IMR-90 (cell line): ENCODE measurements at regions not wholly inside any gene's neighbourhood (a gene's known extent, or its start where the extent isn't known, plus 50 kb on each side); places are given as distances from the start of the nearest gene placed in this dataset.

Experiments
- ATAC-seq: fragments of 200-7000 bp; cut with Tn5 transposase; 2 replicates; pipeline ENCODE4 v1.9.1; 2020; ENCODE audit warnings: low read depth, mild to moderate bottlenecking, moderate library complexity
- BruUV-seq: library from RNA; stranded (reverse); fragments of 400-500 nt; replicated peaks from 2 replicates; lab custom pipeline; 2021; lab: Mats Ljungman, UMichigan
- CTCF ChIA-PET: fragments of 300-600 bp; formaldehyde crosslinking; extraction: SDS; loops from one replicate; lab custom pipeline; 2021; ENCODE audit warnings: antibody characterized with exemption; lab: Yijun Ruan, JAX
- POLR2A ChIA-PET: fragments of 300-600 bp; sonication (Branson Sonifier 250); formaldehyde crosslinking; loops from one replicate; lab custom pipeline; 2022; ENCODE audit warnings: antibody characterized with exemption; ENCODE audit not compliant: unreplicated experiment; lab: Charles Lee
- DNase-seq: peaks from one replicate; pipeline ENCODE4 v3.0.0; 2013
- H2AFZ ChIP-seq: replicated peaks from 2 replicates; pipeline ENCODE3; 2013; ENCODE audit warnings: low read length, mild to moderate bottlenecking; ENCODE audit not compliant: poor library complexity
- H2AK5ac ChIP-seq: 2 replicates; pipeline ENCODE4 v1.6.1; 2013; ENCODE audit warnings: low read depth, low read length, inconsistent platforms
- H2AK9ac ChIP-seq: replicated peaks from 2 replicates; pipeline ENCODE3; 2013; ENCODE audit warnings: mild to moderate bottlenecking, low read depth, low read length, moderate library complexity; ENCODE audit not compliant: poor library complexity
- H2BK120ac ChIP-seq: 2 replicates; pipeline ENCODE4 v1.6.1; 2013; ENCODE audit warnings: low read depth, low read length, inconsistent platforms
- H2BK15ac ChIP-seq: 3 replicates; pipeline ENCODE4 v1.6.1; 2013; ENCODE audit warnings: low read depth, low read length, inconsistent platforms
- H2BK20ac ChIP-seq: 2 replicates; pipeline ENCODE4 v1.6.1; 2013; ENCODE audit warnings: low read depth, mild to moderate bottlenecking, inconsistent platforms, low read length, moderate library complexity
- H2BK5ac ChIP-seq: 2 replicates; pipeline ENCODE4 v1.6.1; 2013; ENCODE audit warnings: mild to moderate bottlenecking, low read depth, low read length, inconsistent platforms; ENCODE audit not compliant: poor library complexity, severe bottlenecking
- H3K14ac ChIP-seq: replicated peaks from 2 replicates; pipeline ENCODE4 v1.6.1; 2013; ENCODE audit warnings: low read depth, low read length, inconsistent platforms
- H3K18ac ChIP-seq: 2 replicates; pipeline ENCODE4 v1.6.1; 2013; ENCODE audit warnings: low read depth, low read length, control low read depth
- H3K23ac ChIP-seq: 2 replicates; pipeline ENCODE4 v1.6.1; 2013; ENCODE audit warnings: low read depth, low read length, inconsistent platforms
- H3K27ac ChIP-seq: 2 replicates; pipeline ENCODE4 v1.5.1; 2013; ENCODE audit warnings: mild to moderate bottlenecking, control low read depth, low read length; ENCODE audit not compliant: insufficient read depth
- H3K27me3 ChIP-seq: 2 replicates; pipeline ENCODE4 v1.6.1; 2013; ENCODE audit warnings: low read length; ENCODE audit not compliant: control insufficient read depth, insufficient read depth
- H3K36me3 ChIP-seq: 2 replicates; pipeline ENCODE4 v1.6.1; 2013; ENCODE audit warnings: low read length, mixed read lengths; ENCODE audit not compliant: control insufficient read depth, insufficient read depth
- H3K4ac ChIP-seq: 2 replicates; pipeline ENCODE4 v1.6.1; 2013; ENCODE audit warnings: low read depth, low read length, inconsistent platforms
- H3K4me1 ChIP-seq: 2 replicates; pipeline ENCODE4 v1.6.1; 2013; ENCODE audit warnings: low read length, mixed read lengths; ENCODE audit not compliant: control insufficient read depth, insufficient read depth
- H3K4me2 ChIP-seq: 2 replicates; pipeline ENCODE4 v1.6.1; 2013; ENCODE audit warnings: low read depth, mild to moderate bottlenecking, control low read depth, low read length, moderate library complexity
- H3K4me3 ChIP-seq: 2 replicates; pipeline ENCODE4 v1.5.1; 2013; ENCODE audit warnings: low read depth, mild to moderate bottlenecking, control low read depth, low read length, moderate library complexity; ENCODE audit not compliant: insufficient read depth
- H3K56ac ChIP-seq: 2 replicates; pipeline ENCODE4 v1.6.1; 2013; ENCODE audit warnings: low read length, inconsistent platforms; ENCODE audit not compliant: insufficient read depth; ENCODE audit errors: extremely low read depth
- H3K79me1 ChIP-seq, 2 experiments: 2 replicates each; pipeline ENCODE4 v1.6.1; 2013; ENCODE audit warnings: low read length in 2 of 2, inconsistent platforms in 1 of 2, low read depth in 1 of 2
- H3K9ac ChIP-seq: 2 replicates; pipeline ENCODE4 v1.6.1; 2013; ENCODE audit warnings: low read depth, low read length, control low read depth
- H3K9me1 ChIP-seq: 2 replicates; pipeline ENCODE4 v1.6.1; 2013; ENCODE audit warnings: low read length, inconsistent platforms; ENCODE audit not compliant: insufficient read depth
- H3K9me3 ChIP-seq: 2 replicates; pipeline ENCODE4 v1.6.1; 2013; ENCODE audit warnings: low read length; ENCODE audit not compliant: control insufficient read depth, insufficient read depth
- H4K20me1 ChIP-seq: 2 replicates; pipeline ENCODE4 v1.6.1; 2013; ENCODE audit warnings: low read length, inconsistent platforms; ENCODE audit not compliant: insufficient read depth
- H4K5ac ChIP-seq: 2 replicates; pipeline ENCODE4 v1.6.1; 2013; ENCODE audit warnings: mild to moderate bottlenecking, low read depth, low read length, control low read depth
- H4K8ac ChIP-seq, 2 experiments: 2 replicates each; pipeline ENCODE4 v1.6.1; 2013; ENCODE audit warnings: low read depth in 2 of 2, low read length in 2 of 2, control low read depth in 1 of 2, inconsistent platforms in 1 of 2
- H4K91ac ChIP-seq: 2 replicates; pipeline ENCODE4 v1.6.1; 2013; ENCODE audit warnings: low read depth, low read length, inconsistent platforms; ENCODE audit not compliant: insufficient read depth
- BHLHE40 ChIP-seq: fragments of 150-350 bp; IDR thresholded peaks from 2 replicates; pipeline ENCODE4 v1.6.1; 2016; ENCODE audit warnings: mild to moderate bottlenecking, low read depth, low read length
- CEBPB ChIP-seq: IDR thresholded peaks from 2 replicates; pipeline ENCODE4 v1.6.1; 2012; ENCODE audit warnings: low read depth, low read length, improper control_type of control experiment
- CHD1 ChIP-seq: IDR thresholded peaks from 2 replicates; pipeline ENCODE4 v1.6.1; 2012; ENCODE audit warnings: low read depth, low read length, improper control_type of control experiment
- FOS ChIP-seq: fragments of 150-350 bp; IDR thresholded peaks from 2 replicates; pipeline ENCODE4 v1.6.1; 2016; ENCODE audit warnings: low read depth, low read length
- MAFK ChIP-seq: IDR thresholded peaks from 2 replicates; pipeline ENCODE4 v1.6.1; 2012; ENCODE audit warnings: low read depth, low read length, improper control_type of control experiment
- MAZ ChIP-seq: IDR thresholded peaks from 2 replicates; pipeline ENCODE4 v1.6.1; 2012; ENCODE audit warnings: low read depth, mild to moderate bottlenecking, low read length, improper control_type of control experiment, moderate library complexity, borderline replicate concordance
- MXI1 ChIP-seq: IDR thresholded peaks from 2 replicates; pipeline ENCODE4 v1.6.1; 2012; ENCODE audit warnings: low read depth, mild to moderate bottlenecking, low read length, moderate library complexity, borderline replicate concordance
- NFE2L2 ChIP-seq: fragments of 150-350 bp; IDR thresholded peaks from 2 replicates; pipeline ENCODE4 v1.6.1; 2016; ENCODE audit warnings: low read depth, mild to moderate bottlenecking, low read length
- POLR2A ChIP-seq: IDR thresholded peaks from 2 replicates; pipeline ENCODE4 v1.6.1; 2012; ENCODE audit warnings: mild to moderate bottlenecking, low read depth, low read length
- RAD21 ChIP-seq: IDR thresholded peaks from 2 replicates; pipeline ENCODE4 v1.6.1; 2012; ENCODE audit warnings: low read length, improper control_type of control experiment
- RCOR1 ChIP-seq: IDR thresholded peaks from 2 replicates; pipeline ENCODE4 v1.6.1; 2012; ENCODE audit warnings: mild to moderate bottlenecking, low read length, improper control_type of control experiment; ENCODE audit not compliant: insufficient replicate concordance
- RFX5 ChIP-seq: IDR thresholded peaks from 2 replicates; pipeline ENCODE4 v1.8.0; 2012; ENCODE audit warnings: low read depth, mild to moderate bottlenecking, low read length, moderate library complexity
- SMC3 ChIP-seq: fragments of 150-350 bp; IDR thresholded peaks from 2 replicates; pipeline ENCODE4 v1.6.1; 2016; ENCODE audit warnings: low read depth, mild to moderate bottlenecking, antibody characterized with exemption, low read length, moderate library complexity
- WGBS, 2 experiments: methylation state at CpG; one replicate each; pipeline versions ENCODE4 v1.1.5 to v1.1.7; 2013; ENCODE audit warnings: missing lambda C conversion rate in 2 of 2; ENCODE audit not compliant: insufficient read length in 1 of 2; ENCODE audit errors: extremely low coverage in 2 of 2; 5-methylcytosine and 5-hydroxymethylcytosine counted together
- dilution Hi-C: fragments of 300-500 bp; cut with HindIII; formaldehyde crosslinking; loops from one replicate; pipeline ENCODE4 v1.14.3; 2018; ENCODE audit warnings: low sequenced_read_pairs; ENCODE audit not compliant: unreplicated experiment
- in situ Hi-C: fragments of 300-500 bp; cut with MboI; formaldehyde crosslinking; loops from 3 replicates; pipeline ENCODE4 v1.14.3; 2019; ENCODE audit warnings: low sequenced_read_pairs, inconsistent platforms, mixed read lengths
- intact Hi-C: fragments of 100-400 bp; cut with micrococcal nuclease; formaldehyde crosslinking; loops from 2 replicates; pipeline ENCODE4 v1.10.0; 2022
- TF ChIP-seq, protein P1 (sequence below): fragments of 150-350 bp; IDR thresholded peaks from 2 replicates; pipeline ENCODE4 v1.6.1; 2016; ENCODE audit warnings: low read depth, mild to moderate bottlenecking, low read length, moderate library complexity, borderline replicate concordance
- TF ChIP-seq, protein P2 (sequence below): conservative IDR thresholded peaks from 2 replicates; pipeline ENCODE4 v1.5.1; 2012; ENCODE audit warnings: mild to moderate bottlenecking, low read depth, low read length, improper control_type of control experiment
- TF ChIP-seq, protein P3 (sequence below): fragments of 150-350 bp; IDR thresholded peaks from 2 replicates; pipeline ENCODE4 v1.6.1; 2017; ENCODE audit warnings: mild to moderate bottlenecking, antibody characterized with exemption, low read length, low read depth

DNA sequence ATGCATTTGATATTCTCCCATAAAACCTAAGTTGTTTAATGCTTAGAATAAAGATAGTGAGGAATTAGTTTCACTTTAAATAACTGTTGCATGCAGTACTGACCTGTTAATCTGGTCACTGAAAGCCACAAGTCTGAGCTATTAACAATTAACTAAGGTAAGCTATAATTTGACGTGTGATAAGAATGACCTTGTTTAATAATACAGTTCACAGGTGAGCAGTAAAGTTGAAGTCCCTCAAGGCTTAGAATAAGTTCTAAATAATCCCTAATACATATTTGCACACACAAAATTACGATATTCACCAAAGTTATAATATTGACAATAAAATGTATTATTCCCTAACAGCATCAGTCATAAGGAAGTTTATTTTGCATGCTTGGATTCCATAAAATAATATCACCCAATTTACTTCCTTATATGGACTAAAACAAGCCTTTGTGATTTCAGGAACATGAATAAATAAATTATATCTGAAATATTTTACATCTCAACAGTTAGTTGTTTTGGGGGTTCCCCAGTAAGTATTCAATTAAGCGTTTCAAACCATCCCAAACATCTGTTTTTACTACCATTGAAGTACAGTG lies 70.6 kb upstream of the CHRM3 start:
- Histone ChIP-seq H2AFZ (no peak overlapping the region), H2BK120ac (no peak overlapping the region), H4K91ac (no peak overlapping the region), H2AK9ac (no peak overlapping the region), H2AK5ac (no peak overlapping the region), H3K36me3 (no peaks in the 10 kb centered on the region), H3K4ac (no peak overlapping the region), H4K5ac (no peak overlapping the region), H3K14ac (no peak overlapping the region), H4K20me1 (no peaks in the 10 kb centered on the region), H4K8ac (no peak overlapping the region), H3K79me1 (no peaks in the 10 kb centered on the region), H2BK5ac (no peak overlapping the region), H3K4me2 (no peak overlapping the region), H3K4me3 (no peak overlapping the region), H3K4me1 (no peaks in the 10 kb centered on the region), H2BK15ac (no peak overlapping the region), H3K9ac (no peak overlapping the region), H3K23ac (no peak overlapping the region), H3K27ac (no peak overlapping the region), H3K18ac (no peak overlapping the region), H3K56ac (no peak overlapping the region), H3K27me3 (no peaks in the 10 kb centered on the region), H2BK20ac (no peak overlapping the region), H3K9me3 (peaks cover 9% of the 10 kb centered on the region), H3K9me1 (no peaks in the 10 kb centered on the region)
- ATAC-seq (no peak), DNase-seq (no peak)
- BruUV-seq, result no TSS peak
- intact Hi-C loops (no loop called here), in situ Hi-C loops (no loop called here), dilution Hi-C loops (no loop called here)
- TF ChIP-seq FOS (no peak), POLR2A (no peak), CEBPB (no peak), RFX5 (no peak), BHLHE40 (no peak), RAD21 (no peak), MXI1 (no peak), NFE2L2 (no peak), MAFK (no peak), CHD1 (no peak), RCOR1 (no peak), SMC3 (no peak), MAZ (no peak)
- TF ChIP-seq, protein P1, sequence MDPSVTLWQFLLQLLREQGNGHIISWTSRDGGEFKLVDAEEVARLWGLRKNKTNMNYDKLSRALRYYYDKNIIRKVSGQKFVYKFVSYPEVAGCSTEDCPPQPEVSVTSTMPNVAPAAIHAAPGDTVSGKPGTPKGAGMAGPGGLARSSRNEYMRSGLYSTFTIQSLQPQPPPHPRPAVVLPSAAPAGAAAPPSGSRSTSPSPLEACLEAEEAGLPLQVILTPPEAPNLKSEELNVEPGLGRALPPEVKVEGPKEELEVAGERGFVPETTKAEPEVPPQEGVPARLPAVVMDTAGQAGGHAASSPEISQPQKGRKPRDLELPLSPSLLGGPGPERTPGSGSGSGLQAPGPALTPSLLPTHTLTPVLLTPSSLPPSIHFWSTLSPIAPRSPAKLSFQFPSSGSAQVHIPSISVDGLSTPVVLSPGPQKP, result no peak
- TF ChIP-seq, protein P2, sequence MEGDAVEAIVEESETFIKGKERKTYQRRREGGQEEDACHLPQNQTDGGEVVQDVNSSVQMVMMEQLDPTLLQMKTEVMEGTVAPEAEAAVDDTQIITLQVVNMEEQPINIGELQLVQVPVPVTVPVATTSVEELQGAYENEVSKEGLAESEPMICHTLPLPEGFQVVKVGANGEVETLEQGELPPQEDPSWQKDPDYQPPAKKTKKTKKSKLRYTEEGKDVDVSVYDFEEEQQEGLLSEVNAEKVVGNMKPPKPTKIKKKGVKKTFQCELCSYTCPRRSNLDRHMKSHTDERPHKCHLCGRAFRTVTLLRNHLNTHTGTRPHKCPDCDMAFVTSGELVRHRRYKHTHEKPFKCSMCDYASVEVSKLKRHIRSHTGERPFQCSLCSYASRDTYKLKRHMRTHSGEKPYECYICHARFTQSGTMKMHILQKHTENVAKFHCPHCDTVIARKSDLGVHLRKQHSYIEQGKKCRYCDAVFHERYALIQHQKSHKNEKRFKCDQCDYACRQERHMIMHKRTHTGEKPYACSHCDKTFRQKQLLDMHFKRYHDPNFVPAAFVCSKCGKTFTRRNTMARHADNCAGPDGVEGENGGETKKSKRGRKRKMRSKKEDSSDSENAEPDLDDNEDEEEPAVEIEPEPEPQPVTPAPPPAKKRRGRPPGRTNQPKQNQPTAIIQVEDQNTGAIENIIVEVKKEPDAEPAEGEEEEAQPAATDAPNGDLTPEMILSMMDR, result no peak
- TF ChIP-seq, protein P3, sequence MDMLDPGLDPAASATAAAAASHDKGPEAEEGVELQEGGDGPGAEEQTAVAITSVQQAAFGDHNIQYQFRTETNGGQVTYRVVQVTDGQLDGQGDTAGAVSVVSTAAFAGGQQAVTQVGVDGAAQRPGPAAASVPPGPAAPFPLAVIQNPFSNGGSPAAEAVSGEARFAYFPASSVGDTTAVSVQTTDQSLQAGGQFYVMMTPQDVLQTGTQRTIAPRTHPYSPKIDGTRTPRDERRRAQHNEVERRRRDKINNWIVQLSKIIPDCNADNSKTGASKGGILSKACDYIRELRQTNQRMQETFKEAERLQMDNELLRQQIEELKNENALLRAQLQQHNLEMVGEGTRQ, result no peak
- ChIA-PET POLR2A (no interaction called here), CTCF (no interaction called here)
- WGBS, 2 experiments, result no CpG with 5 or more reads among the region's 3 CpGs
